Hepatocyte (in vitro differentiated cells): ENCODE measurements at regions not wholly inside any gene's neighbourhood (a gene's known extent, or its start where the extent isn't known, plus 50 kb on each side); places are given as distances from the start of the nearest gene placed in this dataset.

Source experiments
- EZH2 ChIP-seq: fragments of 200-600 bp; sonication (generic); IDR thresholded peaks from 2 replicates; pipeline ENCODE4 v1.6.1; 2016; ENCODE audit warnings: antibody characterized with exemption, mild to moderate bottlenecking, borderline replicate concordance
- EZH2phosphoT487 ChIP-seq: fragments of 200-600 bp; sonication (generic); IDR thresholded peaks from one replicate; pipeline ENCODE4 v1.6.1; 2018; ENCODE audit warnings: antibody characterized with exemption, mild to moderate bottlenecking, low read depth, moderate library complexity; ENCODE audit not compliant: unreplicated experiment, severe bottlenecking
- TF ChIP-seq, protein P1 (sequence below): fragments of 200-600 bp; sonication (generic); IDR thresholded peaks from 2 replicates; pipeline ENCODE4 v1.5.1; 2016; ENCODE audit warnings: antibody characterized with exemption, mild to moderate bottlenecking; ENCODE audit not compliant: poor library complexity

DNA sequence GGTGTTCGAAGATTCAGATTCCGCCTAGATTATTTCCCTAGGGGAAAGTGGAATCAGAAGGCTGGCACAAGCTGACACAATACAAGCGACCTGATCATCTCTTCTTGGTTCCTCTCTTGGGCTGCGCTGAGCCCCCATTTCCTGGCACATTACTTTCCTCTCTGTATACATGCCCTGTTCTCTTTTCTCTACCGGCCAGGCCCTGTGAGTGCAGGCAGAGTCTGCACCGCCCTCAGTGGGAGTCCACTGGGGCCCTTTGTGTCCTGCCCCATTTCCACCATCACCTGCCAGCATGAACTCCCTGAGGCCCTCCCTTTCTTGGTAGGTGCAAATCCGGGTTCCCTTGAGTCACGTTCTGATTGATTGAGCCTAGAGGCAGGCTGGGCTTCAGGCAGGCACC, 287.9 kb downstream of the MSX2 start:
- TF ChIP-seq, protein P1, sequence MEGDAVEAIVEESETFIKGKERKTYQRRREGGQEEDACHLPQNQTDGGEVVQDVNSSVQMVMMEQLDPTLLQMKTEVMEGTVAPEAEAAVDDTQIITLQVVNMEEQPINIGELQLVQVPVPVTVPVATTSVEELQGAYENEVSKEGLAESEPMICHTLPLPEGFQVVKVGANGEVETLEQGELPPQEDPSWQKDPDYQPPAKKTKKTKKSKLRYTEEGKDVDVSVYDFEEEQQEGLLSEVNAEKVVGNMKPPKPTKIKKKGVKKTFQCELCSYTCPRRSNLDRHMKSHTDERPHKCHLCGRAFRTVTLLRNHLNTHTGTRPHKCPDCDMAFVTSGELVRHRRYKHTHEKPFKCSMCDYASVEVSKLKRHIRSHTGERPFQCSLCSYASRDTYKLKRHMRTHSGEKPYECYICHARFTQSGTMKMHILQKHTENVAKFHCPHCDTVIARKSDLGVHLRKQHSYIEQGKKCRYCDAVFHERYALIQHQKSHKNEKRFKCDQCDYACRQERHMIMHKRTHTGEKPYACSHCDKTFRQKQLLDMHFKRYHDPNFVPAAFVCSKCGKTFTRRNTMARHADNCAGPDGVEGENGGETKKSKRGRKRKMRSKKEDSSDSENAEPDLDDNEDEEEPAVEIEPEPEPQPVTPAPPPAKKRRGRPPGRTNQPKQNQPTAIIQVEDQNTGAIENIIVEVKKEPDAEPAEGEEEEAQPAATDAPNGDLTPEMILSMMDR, result no peak
- no peak for TF ChIP-seq EZH2
- no peak for TF ChIP-seq EZH2phosphoT487
